H9 (cell line): ENCODE measurements at regions not wholly inside any gene's neighbourhood (a gene's known extent, or its start where the extent isn't known, plus 50 kb on each side); places are given as distances from the start of the nearest gene placed in this dataset.

ENCODE experiments used
- DNase-seq: peaks from one replicate; pipeline ENCODE4 v3.0.0-alpha.2; 2017
- H2AFZ ChIP-seq: one replicate; pipeline ENCODE4 v1.6.1; 2013; ENCODE audit warnings: mild to moderate bottlenecking, low read length, control low read depth, moderate library complexity
- H2AK5ac ChIP-seq: 2 replicates; pipeline ENCODE4 v1.6.1; 2013; ENCODE audit warnings: low read length, control low read depth, mixed read lengths; ENCODE audit not compliant: insufficient read length
- H2BK120ac ChIP-seq: one replicate; pipeline ENCODE4 v1.6.1; 2013; ENCODE audit warnings: low read depth, mild to moderate bottlenecking, low read length, control low read depth, inconsistent platforms; ENCODE audit not compliant: poor library complexity, severe bottlenecking
- H2BK12ac ChIP-seq: 2 replicates; pipeline ENCODE4 v1.6.1; 2013; ENCODE audit warnings: low read length, control low read depth, mixed read lengths, low read depth; ENCODE audit not compliant: insufficient read length
- H2BK15ac ChIP-seq: 2 replicates; pipeline ENCODE4 v1.6.1; 2013; ENCODE audit warnings: low read depth, low read length, control low read depth
- H2BK20ac ChIP-seq: one replicate; pipeline ENCODE4 v1.6.1; 2013; ENCODE audit warnings: low read depth, mild to moderate bottlenecking, low read length, control low read depth, inconsistent platforms; ENCODE audit not compliant: poor library complexity, severe bottlenecking
- H2BK5ac ChIP-seq: 2 replicates; pipeline ENCODE4 v1.6.1; 2013; ENCODE audit warnings: low read length, control low read depth, mixed read lengths; ENCODE audit not compliant: insufficient read length
- H3K14ac ChIP-seq: 2 replicates; pipeline ENCODE4 v1.6.1; 2013; ENCODE audit warnings: low read length, control low read depth; ENCODE audit not compliant: insufficient read depth
- H3K18ac ChIP-seq: 2 replicates; pipeline ENCODE4 v1.6.1; 2013; ENCODE audit warnings: low read depth, mild to moderate bottlenecking, mixed read lengths, low read length, control low read depth; ENCODE audit not compliant: insufficient read length
- H3K23ac ChIP-seq: 2 replicates; pipeline ENCODE4 v1.6.1; 2013; ENCODE audit warnings: low read length, control low read depth, mixed read lengths, low read depth; ENCODE audit not compliant: insufficient read length
- H3K23me2 ChIP-seq: 2 replicates; pipeline ENCODE4 v1.6.1; 2013; ENCODE audit warnings: low read depth, mild to moderate bottlenecking, mixed read lengths, low read length, control low read depth; ENCODE audit not compliant: insufficient read length, poor library complexity, severe bottlenecking
- H3K27ac ChIP-seq: 2 replicates; pipeline ENCODE4 v1.5.1; 2013; ENCODE audit warnings: low read length, control low read depth, mixed read lengths, low read depth; ENCODE audit not compliant: insufficient read length
- H3K27me3 ChIP-seq: 2 replicates; pipeline ENCODE4 v1.6.1; 2013; ENCODE audit warnings: low read length, control low read depth, inconsistent platforms; ENCODE audit not compliant: insufficient read depth
- H3K4ac ChIP-seq: 2 replicates; pipeline ENCODE4 v1.6.1; 2013; ENCODE audit warnings: low read depth, mild to moderate bottlenecking, control low read depth, inconsistent platforms, low read length, moderate library complexity
- H3K4me1 ChIP-seq: 2 replicates; pipeline ENCODE4 v1.6.1; 2013; ENCODE audit warnings: low read length, control low read depth, inconsistent platforms; ENCODE audit not compliant: insufficient read depth
- H3K4me2 ChIP-seq: 2 replicates; pipeline ENCODE4 v1.6.1; 2013; ENCODE audit warnings: low read length, control low read depth, mixed read lengths; ENCODE audit not compliant: insufficient read length, insufficient read depth
- H3K56ac ChIP-seq: 2 replicates; pipeline ENCODE4 v1.6.1; 2013; ENCODE audit warnings: low read depth, mild to moderate bottlenecking, mixed read lengths, low read length, control low read depth; ENCODE audit not compliant: insufficient read length
- H3K79me1 ChIP-seq: 2 replicates; pipeline ENCODE4 v1.6.1; 2013; ENCODE audit warnings: low read depth, mild to moderate bottlenecking, moderate library complexity, low read length, control low read depth, inconsistent platforms; ENCODE audit not compliant: insufficient read depth, poor library complexity, severe bottlenecking
- H3K79me2 ChIP-seq: 2 replicates; pipeline ENCODE4 v1.6.1; 2013; ENCODE audit warnings: low read length, control low read depth, inconsistent platforms; ENCODE audit not compliant: insufficient read depth
- H3K9ac ChIP-seq: 2 replicates; pipeline ENCODE4 v1.6.1; 2013; ENCODE audit warnings: low read length, control low read depth, mixed read lengths; ENCODE audit not compliant: insufficient read length; ENCODE audit errors: extremely low read depth
- H3K9me3 ChIP-seq: one replicate; pipeline ENCODE4 v1.6.1; 2013; ENCODE audit warnings: low read depth, low read length, inconsistent platforms; ENCODE audit not compliant: control insufficient read depth
- H3T11ph ChIP-seq: one replicate; pipeline ENCODE4 v1.6.1; 2013; ENCODE audit warnings: mild to moderate bottlenecking, low read length, control low read depth, inconsistent platforms
- H4K20me1 ChIP-seq: one replicate; pipeline ENCODE4 v1.6.1; 2013; ENCODE audit not compliant: control insufficient read depth, insufficient read length, insufficient read depth
- H4K5ac ChIP-seq: 2 replicates; pipeline ENCODE4 v1.6.1; 2013; ENCODE audit warnings: low read depth, mild to moderate bottlenecking, mixed read lengths, low read length, control low read depth; ENCODE audit not compliant: insufficient read length
- H4K8ac ChIP-seq: replicated peaks from 2 replicates; pipeline ENCODE4 v1.6.1; 2013; ENCODE audit warnings: low read length, control low read depth, mixed read lengths, low read depth; ENCODE audit not compliant: insufficient read length
- H4K91ac ChIP-seq: 2 replicates; pipeline ENCODE4 v1.6.1; 2013; ENCODE audit warnings: low read depth, mild to moderate bottlenecking, moderate library complexity, mixed read lengths, low read length, control low read depth; ENCODE audit not compliant: insufficient read length
- H3K27ac Mint-ChIP-seq, 3 experiments: 2 replicates in 2 of 3; 3 replicates in 1 of 3; pipeline ENCODE4 v1.8.0; 2020 to 2021; ENCODE audit warnings: mixed read lengths in 3 of 3, mild to moderate bottlenecking in 1 of 3, moderate library complexity in 1 of 3
- H3K27me3 Mint-ChIP-seq: 2 replicates; pipeline ENCODE4 v1.8.0; 2021; ENCODE audit warnings: low read depth, mild to moderate bottlenecking, moderate library complexity, mixed read lengths
- H3K36me3 Mint-ChIP-seq, 3 experiments: 2 replicates in 2 of 3; 3 replicates in 1 of 3; pipeline ENCODE4 v1.8.0; 2020 to 2021; ENCODE audit warnings: low read depth in 3 of 3, mixed read lengths in 3 of 3; ENCODE audit not compliant: insufficient read depth in 1 of 3
- H3K4me1 Mint-ChIP-seq, 2 experiments: 2 replicates each; pipeline ENCODE4 v1.8.0; 2020; ENCODE audit warnings: mixed read lengths in 2 of 2
- H3K4me3 Mint-ChIP-seq, 2 experiments: 2 replicates in 1 of 2; 3 replicates in 1 of 2; pipeline ENCODE4 v1.8.0; 2020 to 2021; ENCODE audit warnings: mild to moderate bottlenecking in 2 of 2, mixed read lengths in 2 of 2, moderate library complexity in 1 of 2
- H3K9me3 Mint-ChIP-seq, 2 experiments: 2 replicates in 1 of 2; 3 replicates in 1 of 2; pipeline ENCODE4 v1.8.0; 2020; ENCODE audit warnings: mild to moderate bottlenecking in 2 of 2, mixed read lengths in 2 of 2, moderate library complexity in 1 of 2
- CTCF ChIP-seq: fragments of 200-600 bp; sonication (generic); conservative IDR thresholded peaks from 3 replicates; pipeline ENCODE4 v1.8.0; 2021; ENCODE audit warnings: antibody characterized with exemption, mild to moderate bottlenecking
- WGBS: extraction: QIAGEN DNeasy Blood & Tissue Kit; methylation state at CpG from one replicate; pipeline ENCODE4 v1.1.7; 2013; ENCODE audit warnings: missing lambda C conversion rate, low lambda C conversion rate, mixed read lengths; ENCODE audit not compliant: insufficient read length; ENCODE audit errors: extremely low coverage; 5-methylcytosine and 5-hydroxymethylcytosine counted together

GRCh38 chr7:68187532-68187931 is 1190.9 kb downstream of the TYW1 start:
- Histone ChIP-seq H2BK20ac (no peak overlapping the region), H2BK120ac (no peak overlapping the region), H3K18ac (no peak overlapping the region), H4K20me1 (peaks cover 2% of the 10 kb centered on the region), H3K27ac (no peak overlapping the region), H3K4ac (no peak overlapping the region), H4K5ac (no peak overlapping the region), H3K79me1 (no peaks in the 10 kb centered on the region), H4K91ac (no peak overlapping the region), H3K4me1 (no peaks in the 10 kb centered on the region), H2BK5ac (no peak overlapping the region), H3K23ac (no peak overlapping the region), H2AFZ (no peak overlapping the region), H3K9ac (no peak overlapping the region), H2BK15ac (no peak overlapping the region), H3T11ph (no peak overlapping the region), H3K9me3 (no peaks in the 10 kb centered on the region), H3K56ac (no peak overlapping the region), H3K4me2 (no peak overlapping the region), H3K14ac (no peak overlapping the region), H2AK5ac (no peak overlapping the region), H3K23me2 (no peaks in the 10 kb centered on the region), H3K79me2 (no peaks in the 10 kb centered on the region), H2BK12ac (no peak overlapping the region), H3K27me3 (no peaks in the 10 kb centered on the region), H4K8ac (no peak overlapping the region)
- peaks cover 13 to 16% of the 10 kb centered on the region in 2 experiments for H3K4me1 Mint-ChIP-seq
- H3K4me3 Mint-ChIP-seq: no peak overlapping the region
- no CpG with 5 or more reads among the region's 7 CpGs for WGBS
- H3K27me3 Mint-ChIP-seq: no peaks in the 10 kb centered on the region
- H3K9me3 Mint-ChIP-seq: no peaks in the 10 kb centered on the region
- no peak for DNase-seq
- no peak overlapping the region for H3K27ac Mint-ChIP-seq
- H3K36me3 Mint-ChIP-seq: no peaks in the 10 kb centered on the region
- no peak for TF ChIP-seq CTCF
